GM23338 (cell line): ENCODE measurements at regions not wholly inside any gene's neighbourhood (a gene's known extent, or its start where the extent isn't known, plus 50 kb on each side); places are given as distances from the start of the nearest gene placed in this dataset.

Experiments
- ATAC-seq: fragments of 200-7000 bp; cut with Tn5 transposase; 3 replicates; pipeline ENCODE4 v1.9.1; 2020
- DNase-seq: peaks from one replicate; pipeline ENCODE4 v3.0.0-alpha.2; 2015; ENCODE audit warnings: low spot score
- H2AFZ ChIP-seq: fragments of 200-600 bp; sonication (generic); 2 replicates; pipeline ENCODE4 v1.8.0; 2016; ENCODE audit warnings: antibody characterized with exemption, mild to moderate bottlenecking, moderate library complexity
- H3F3A ChIP-seq: fragments of 200-600 bp; sonication (generic); replicated peaks from 2 replicates; pipeline ENCODE4 v1.8.0; 2017; ENCODE audit warnings: antibody characterized with exemption, mixed run types, low read depth
- H3K27ac ChIP-seq: fragments of 200-600 bp; sonication (generic); 2 replicates; pipeline ENCODE4 v1.6.1; 2016; ENCODE audit warnings: low read depth
- H3K27me3 ChIP-seq: fragments of 200-600 bp; sonication (generic); 2 replicates; pipeline ENCODE4 v1.8.0; 2016; ENCODE audit warnings: mild to moderate bottlenecking, mixed run types, moderate library complexity; ENCODE audit not compliant: insufficient read depth
- H3K36me3 ChIP-seq: fragments of 200-600 bp; sonication (generic); 2 replicates; pipeline ENCODE4 v1.8.0; 2016; ENCODE audit warnings: mild to moderate bottlenecking; ENCODE audit not compliant: insufficient read depth
- H3K4me1 ChIP-seq: fragments of 200-600 bp; sonication (generic); 2 replicates; pipeline ENCODE4 v1.8.0; 2016; ENCODE audit warnings: mild to moderate bottlenecking, moderate library complexity; ENCODE audit not compliant: insufficient read depth
- H3K4me2 ChIP-seq: fragments of 200-600 bp; sonication (generic); 2 replicates; pipeline ENCODE4 v1.7.1; 2017; ENCODE audit warnings: mixed run types
- H3K4me3 ChIP-seq: fragments of 200-600 bp; sonication (generic); 2 replicates; pipeline ENCODE4 v1.6.1; 2016; ENCODE audit warnings: mixed run types
- H3K79me2 ChIP-seq: fragments of 200-600 bp; sonication (generic); replicated peaks from 2 replicates; pipeline ENCODE4 v1.8.0; 2017; ENCODE audit warnings: mild to moderate bottlenecking; ENCODE audit not compliant: insufficient read depth
- H3K9me2 ChIP-seq: fragments of 200-600 bp; sonication (generic); 2 replicates; pipeline ENCODE4 v1.8.0; 2017; ENCODE audit not compliant: insufficient read depth
- H4K20me1 ChIP-seq: fragments of 200-600 bp; sonication (generic); replicated peaks from 2 replicates; pipeline ENCODE4 v1.8.0; 2017; ENCODE audit warnings: mild to moderate bottlenecking; ENCODE audit not compliant: insufficient read depth
- H3K27ac Mint-ChIP-seq: 2 replicates; pipeline ENCODE4 v1.8.0; 2020; ENCODE audit warnings: inconsistent platforms, mild to moderate bottlenecking, moderate library complexity, mixed read lengths
- H3K27me3 Mint-ChIP-seq: 3 replicates; pipeline ENCODE4 v1.8.0; 2022; ENCODE audit warnings: low read depth, mild to moderate bottlenecking, moderate library complexity, mixed read lengths, inconsistent platforms; ENCODE audit not compliant: insufficient read depth, poor library complexity
- H3K36me3 Mint-ChIP-seq: 3 replicates; pipeline ENCODE4 v1.8.0; 2021; ENCODE audit warnings: low read depth, mild to moderate bottlenecking, inconsistent platforms, moderate library complexity, mixed read lengths
- H3K4me1 Mint-ChIP-seq: 3 replicates; pipeline ENCODE4 v1.8.0; 2020; ENCODE audit warnings: mild to moderate bottlenecking, inconsistent platforms, mixed read lengths
- H3K4me3 Mint-ChIP-seq: 3 replicates; pipeline ENCODE4 v1.8.0; 2021; ENCODE audit warnings: moderate library complexity, mild to moderate bottlenecking, inconsistent platforms, mixed read lengths
- H3K9me3 Mint-ChIP-seq: 3 replicates; pipeline ENCODE4 v1.8.0; 2020; ENCODE audit warnings: moderate library complexity, mild to moderate bottlenecking, inconsistent platforms, mixed read lengths
- EZH2 ChIP-seq: fragments of 200-600 bp; sonication (generic); IDR thresholded peaks from one replicate; pipeline ENCODE4 v1.8.0; 2017; ENCODE audit warnings: antibody characterized with exemption, mild to moderate bottlenecking, low read depth; ENCODE audit not compliant: unreplicated experiment
- EZH2phosphoT487 ChIP-seq: fragments of 200-600 bp; sonication (generic); IDR thresholded peaks from one replicate; pipeline ENCODE4 v1.8.1; 2018; ENCODE audit warnings: antibody characterized with exemption; ENCODE audit not compliant: unreplicated experiment
- TF ChIP-seq, protein P1 (sequence below): fragments of 250-450 bp; sonication (Bioruptor Pico); IDR thresholded peaks from 2 replicates; pipeline ENCODE4 v1.5.0; 2020; ENCODE audit warnings: mild to moderate bottlenecking, moderate library complexity
- TF ChIP-seq, protein P2 (sequence below): IDR thresholded peaks from 2 replicates; pipeline ENCODE4 v1.6.1; 2016; ENCODE audit warnings: antibody characterized with exemption
- TF ChIP-seq, protein P3 (sequence below): IDR thresholded peaks from one replicate; pipeline ENCODE4 v1.6.1; 2018; ENCODE audit warnings: antibody characterized with exemption; ENCODE audit not compliant: unreplicated experiment

DNA sequence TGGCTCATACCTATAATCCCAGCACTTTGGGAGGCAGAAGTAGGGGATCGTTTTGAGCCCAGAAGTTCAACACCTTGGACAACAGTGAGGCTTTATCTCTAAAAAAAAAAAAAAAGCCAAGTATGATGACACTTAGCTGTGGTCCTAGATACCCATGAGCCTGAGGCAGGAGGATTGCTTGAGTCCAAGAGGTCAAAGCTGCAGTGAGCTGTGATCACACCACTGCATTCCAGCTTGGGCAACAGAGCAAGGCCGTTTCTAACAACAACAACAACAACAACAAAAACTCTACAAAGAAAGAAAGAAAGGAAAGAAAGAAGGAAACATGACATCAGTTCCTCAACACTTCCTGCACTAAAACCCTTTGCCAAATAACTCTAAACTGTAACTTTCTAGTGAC lies 265.1 kb upstream of the DACH1 start (continued):
- TF ChIP-seq, protein P1, sequence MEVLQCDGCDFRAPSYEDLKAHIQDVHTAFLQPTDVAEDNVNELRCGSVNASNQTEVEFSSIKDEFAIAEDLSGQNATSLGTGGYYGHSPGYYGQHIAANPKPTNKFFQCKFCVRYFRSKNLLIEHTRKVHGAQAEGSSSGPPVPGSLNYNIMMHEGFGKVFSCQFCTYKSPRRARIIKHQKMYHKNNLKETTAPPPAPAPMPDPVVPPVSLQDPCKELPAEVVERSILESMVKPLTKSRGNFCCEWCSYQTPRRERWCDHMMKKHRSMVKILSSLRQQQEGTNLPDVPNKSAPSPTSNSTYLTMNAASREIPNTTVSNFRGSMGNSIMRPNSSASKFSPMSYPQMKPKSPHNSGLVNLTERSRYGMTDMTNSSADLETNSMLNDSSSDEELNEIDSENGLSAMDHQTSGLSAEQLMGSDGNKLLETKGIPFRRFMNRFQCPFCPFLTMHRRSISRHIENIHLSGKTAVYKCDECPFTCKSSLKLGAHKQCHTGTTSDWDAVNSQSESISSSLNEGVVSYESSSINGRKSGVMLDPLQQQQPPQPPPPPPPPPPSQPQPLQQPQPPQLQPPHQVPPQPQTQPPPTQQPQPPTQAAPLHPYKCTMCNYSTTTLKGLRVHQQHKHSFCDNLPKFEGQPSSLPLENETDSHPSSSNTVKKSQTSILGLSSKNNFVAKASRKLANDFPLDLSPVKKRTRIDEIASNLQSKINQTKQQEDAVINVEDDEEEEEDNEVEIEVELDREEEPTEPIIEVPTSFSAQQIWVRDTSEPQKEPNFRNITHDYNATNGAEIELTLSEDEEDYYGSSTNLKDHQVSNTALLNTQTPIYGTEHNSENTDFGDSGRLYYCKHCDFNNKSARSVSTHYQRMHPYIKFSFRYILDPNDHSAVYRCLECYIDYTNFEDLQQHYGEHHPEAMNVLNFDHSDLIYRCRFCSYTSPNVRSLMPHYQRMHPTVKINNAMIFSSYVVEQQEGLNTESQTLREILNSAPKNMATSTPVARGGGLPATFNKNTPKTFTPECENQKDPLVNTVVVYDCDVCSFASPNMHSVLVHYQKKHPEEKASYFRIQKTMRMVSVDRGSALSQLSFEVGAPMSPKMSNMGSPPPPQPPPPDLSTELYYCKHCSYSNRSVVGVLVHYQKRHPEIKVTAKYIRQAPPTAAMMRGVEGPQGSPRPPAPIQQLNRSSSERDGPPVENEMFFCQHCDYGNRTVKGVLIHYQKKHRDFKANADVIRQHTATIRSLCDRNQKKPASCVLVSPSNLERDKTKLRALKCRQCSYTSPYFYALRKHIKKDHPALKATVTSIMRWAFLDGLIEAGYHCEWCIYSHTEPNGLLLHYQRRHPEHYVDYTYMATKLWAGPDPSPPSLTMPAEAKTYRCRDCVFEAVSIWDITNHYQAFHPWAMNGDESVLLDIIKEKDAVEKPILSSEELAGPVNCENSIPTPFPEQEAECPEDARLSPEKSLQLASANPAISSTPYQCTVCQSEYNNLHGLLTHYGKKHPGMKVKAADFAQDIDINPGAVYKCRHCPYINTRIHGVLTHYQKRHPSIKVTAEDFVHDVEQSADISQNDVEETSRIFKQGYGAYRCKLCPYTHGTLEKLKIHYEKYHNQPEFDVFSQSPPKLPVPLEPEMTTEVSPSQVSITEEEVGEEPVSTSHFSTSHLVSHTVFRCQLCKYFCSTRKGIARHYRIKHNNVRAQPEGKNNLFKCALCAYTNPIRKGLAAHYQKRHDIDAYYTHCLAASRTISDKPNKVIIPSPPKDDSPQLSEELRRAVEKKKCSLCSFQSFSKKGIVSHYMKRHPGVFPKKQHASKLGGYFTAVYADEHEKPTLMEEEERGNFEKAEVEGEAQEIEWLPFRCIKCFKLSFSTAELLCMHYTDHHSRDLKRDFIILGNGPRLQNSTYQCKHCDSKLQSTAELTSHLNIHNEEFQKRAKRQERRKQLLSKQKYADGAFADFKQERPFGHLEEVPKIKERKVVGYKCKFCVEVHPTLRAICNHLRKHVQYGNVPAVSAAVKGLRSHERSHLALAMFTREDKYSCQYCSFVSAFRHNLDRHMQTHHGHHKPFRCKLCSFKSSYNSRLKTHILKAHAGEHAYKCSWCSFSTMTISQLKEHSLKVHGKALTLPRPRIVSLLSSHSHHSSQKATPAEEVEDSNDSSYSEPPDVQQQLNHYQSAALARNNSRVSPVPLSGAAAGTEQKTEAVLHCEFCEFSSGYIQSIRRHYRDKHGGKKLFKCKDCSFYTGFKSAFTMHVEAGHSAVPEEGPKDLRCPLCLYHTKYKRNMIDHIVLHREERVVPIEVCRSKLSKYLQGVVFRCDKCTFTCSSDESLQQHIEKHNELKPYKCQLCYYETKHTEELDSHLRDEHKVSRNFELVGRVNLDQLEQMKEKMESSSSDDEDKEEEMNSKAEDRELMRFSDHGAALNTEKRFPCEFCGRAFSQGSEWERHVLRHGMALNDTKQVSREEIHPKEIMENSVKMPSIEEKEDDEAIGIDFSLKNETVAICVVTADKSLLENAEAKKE: no peak
- TF ChIP-seq, protein P2, sequence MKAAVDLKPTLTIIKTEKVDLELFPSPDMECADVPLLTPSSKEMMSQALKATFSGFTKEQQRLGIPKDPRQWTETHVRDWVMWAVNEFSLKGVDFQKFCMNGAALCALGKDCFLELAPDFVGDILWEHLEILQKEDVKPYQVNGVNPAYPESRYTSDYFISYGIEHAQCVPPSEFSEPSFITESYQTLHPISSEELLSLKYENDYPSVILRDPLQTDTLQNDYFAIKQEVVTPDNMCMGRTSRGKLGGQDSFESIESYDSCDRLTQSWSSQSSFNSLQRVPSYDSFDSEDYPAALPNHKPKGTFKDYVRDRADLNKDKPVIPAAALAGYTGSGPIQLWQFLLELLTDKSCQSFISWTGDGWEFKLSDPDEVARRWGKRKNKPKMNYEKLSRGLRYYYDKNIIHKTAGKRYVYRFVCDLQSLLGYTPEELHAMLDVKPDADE: no peak

DNA sequence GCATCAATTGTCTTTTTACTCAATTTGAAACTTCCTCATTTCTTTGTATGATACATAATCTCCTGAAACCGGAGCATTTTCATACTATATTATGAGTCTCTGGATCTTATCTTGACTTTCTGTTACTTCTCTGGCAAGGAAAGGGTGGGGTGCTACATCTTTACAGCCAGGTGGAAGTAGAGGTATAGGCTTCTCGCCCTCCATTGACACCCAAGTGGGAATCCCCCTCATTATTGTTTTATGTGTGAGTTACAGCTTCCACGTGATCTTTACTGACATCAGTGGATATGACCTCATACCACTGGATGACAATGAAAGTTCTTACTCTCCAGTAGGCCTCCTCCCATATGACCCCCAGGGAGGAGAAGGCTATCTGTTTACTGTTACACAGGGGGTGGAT lies 262.1 kb upstream of the DACH1 start:
- peaks cover 3% of the 10 kb centered on the region; the same call in 1 of the 2 replicates for H3K9me2 ChIP-seq
- H3K27ac ChIP-seq: no peak overlapping the region
- Mint-ChIP-seq H3K36me3 (no peaks in the 10 kb centered on the region), H3K9me3 (no peaks in the 10 kb centered on the region), H3K27me3 (no peaks in the 10 kb centered on the region), H3K4me1 (no peaks in the 10 kb centered on the region), H3K4me3 (no peak overlapping the region), H3K27ac (no peak overlapping the region)
- H2AFZ ChIP-seq: no peak overlapping the region
- DNase-seq (no peak), ATAC-seq (no peak)
- H4K20me1 ChIP-seq: no peaks in the 10 kb centered on the region
- H3K36me3 ChIP-seq: no peaks in the 10 kb centered on the region
- 0 out of 2 replicates have a peak, but pooled peaks cover 3% of the 10 kb centered on the region for H3K4me1 ChIP-seq
- H3F3A ChIP-seq: no peaks in the 10 kb centered on the region
- no peak overlapping the region for H3K4me2 ChIP-seq
- no peak overlapping the region for H3K4me3 ChIP-seq
- H3K27me3 ChIP-seq: no peaks in the 10 kb centered on the region
- H3K79me2 ChIP-seq: no peaks in the 10 kb centered on the region
- TF ChIP-seq, protein P3, sequence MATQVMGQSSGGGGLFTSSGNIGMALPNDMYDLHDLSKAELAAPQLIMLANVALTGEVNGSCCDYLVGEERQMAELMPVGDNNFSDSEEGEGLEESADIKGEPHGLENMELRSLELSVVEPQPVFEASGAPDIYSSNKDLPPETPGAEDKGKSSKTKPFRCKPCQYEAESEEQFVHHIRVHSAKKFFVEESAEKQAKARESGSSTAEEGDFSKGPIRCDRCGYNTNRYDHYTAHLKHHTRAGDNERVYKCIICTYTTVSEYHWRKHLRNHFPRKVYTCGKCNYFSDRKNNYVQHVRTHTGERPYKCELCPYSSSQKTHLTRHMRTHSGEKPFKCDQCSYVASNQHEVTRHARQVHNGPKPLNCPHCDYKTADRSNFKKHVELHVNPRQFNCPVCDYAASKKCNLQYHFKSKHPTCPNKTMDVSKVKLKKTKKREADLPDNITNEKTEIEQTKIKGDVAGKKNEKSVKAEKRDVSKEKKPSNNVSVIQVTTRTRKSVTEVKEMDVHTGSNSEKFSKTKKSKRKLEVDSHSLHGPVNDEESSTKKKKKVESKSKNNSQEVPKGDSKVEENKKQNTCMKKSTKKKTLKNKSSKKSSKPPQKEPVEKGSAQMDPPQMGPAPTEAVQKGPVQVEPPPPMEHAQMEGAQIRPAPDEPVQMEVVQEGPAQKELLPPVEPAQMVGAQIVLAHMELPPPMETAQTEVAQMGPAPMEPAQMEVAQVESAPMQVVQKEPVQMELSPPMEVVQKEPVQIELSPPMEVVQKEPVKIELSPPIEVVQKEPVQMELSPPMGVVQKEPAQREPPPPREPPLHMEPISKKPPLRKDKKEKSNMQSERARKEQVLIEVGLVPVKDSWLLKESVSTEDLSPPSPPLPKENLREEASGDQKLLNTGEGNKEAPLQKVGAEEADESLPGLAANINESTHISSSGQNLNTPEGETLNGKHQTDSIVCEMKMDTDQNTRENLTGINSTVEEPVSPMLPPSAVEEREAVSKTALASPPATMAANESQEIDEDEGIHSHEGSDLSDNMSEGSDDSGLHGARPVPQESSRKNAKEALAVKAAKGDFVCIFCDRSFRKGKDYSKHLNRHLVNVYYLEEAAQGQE: no peak
- TF ChIP-seq EZH2phosphoT487: no peak
- no peak for TF ChIP-seq EZH2
